ENCODE measurements at regions not wholly inside any gene's neighbourhood (a gene's known extent, or its start where the extent isn't known, plus 50 kb on each side); places are given as distances from the start of the nearest gene placed in this dataset.
"Not testable (repeated sequence)": the region's sequence is repeated elsewhere in the genome, so short reads cannot be mapped to it uniquely, and the experiment has no call there.

DNA sequence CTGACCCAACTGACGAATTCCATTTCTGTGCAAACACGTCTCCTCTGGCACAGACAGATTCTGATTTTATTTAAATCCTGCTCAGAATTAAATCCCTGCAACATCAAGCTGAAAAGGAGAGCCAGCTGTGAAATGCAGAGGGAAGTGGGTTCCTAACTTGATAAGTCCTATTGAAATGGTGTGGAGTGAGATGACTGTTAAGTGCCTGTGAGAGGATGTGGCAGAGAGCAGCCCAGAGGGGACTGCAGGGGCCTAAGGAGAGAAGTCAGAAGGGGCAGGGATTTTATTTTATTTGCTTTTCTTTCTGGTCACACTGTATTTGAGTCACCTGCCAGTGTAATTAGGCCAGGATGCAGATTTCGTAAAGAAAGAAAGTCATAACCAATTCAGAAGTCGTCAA is 277.4 kb downstream of the NKX6-1 start:
- H3K9me3 Mint-ChIP-seq, result no peaks in the 10 kb centered on the region
- H3K4me3 Mint-ChIP-seq, result no peak overlapping the region
- peaks cover 4% of the 10 kb centered on the region for H3K4me1 Mint-ChIP-seq
- no peaks in the 10 kb centered on the region for H3K36me3 Mint-ChIP-seq (ENCODE audit: low read depth)
- no peak overlapping the region for H3K27ac Mint-ChIP-seq
- H3K27me3 Mint-ChIP-seq (ENCODE audit: low read depth), result no peaks in the 10 kb centered on the region
- TF ChIP-seq, protein P1, sequence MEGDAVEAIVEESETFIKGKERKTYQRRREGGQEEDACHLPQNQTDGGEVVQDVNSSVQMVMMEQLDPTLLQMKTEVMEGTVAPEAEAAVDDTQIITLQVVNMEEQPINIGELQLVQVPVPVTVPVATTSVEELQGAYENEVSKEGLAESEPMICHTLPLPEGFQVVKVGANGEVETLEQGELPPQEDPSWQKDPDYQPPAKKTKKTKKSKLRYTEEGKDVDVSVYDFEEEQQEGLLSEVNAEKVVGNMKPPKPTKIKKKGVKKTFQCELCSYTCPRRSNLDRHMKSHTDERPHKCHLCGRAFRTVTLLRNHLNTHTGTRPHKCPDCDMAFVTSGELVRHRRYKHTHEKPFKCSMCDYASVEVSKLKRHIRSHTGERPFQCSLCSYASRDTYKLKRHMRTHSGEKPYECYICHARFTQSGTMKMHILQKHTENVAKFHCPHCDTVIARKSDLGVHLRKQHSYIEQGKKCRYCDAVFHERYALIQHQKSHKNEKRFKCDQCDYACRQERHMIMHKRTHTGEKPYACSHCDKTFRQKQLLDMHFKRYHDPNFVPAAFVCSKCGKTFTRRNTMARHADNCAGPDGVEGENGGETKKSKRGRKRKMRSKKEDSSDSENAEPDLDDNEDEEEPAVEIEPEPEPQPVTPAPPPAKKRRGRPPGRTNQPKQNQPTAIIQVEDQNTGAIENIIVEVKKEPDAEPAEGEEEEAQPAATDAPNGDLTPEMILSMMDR (IDR thresholded peaks at IDR 0.05; ENCODE audit: unreplicated experiment in 3 of 3), result no peak

DNA sequence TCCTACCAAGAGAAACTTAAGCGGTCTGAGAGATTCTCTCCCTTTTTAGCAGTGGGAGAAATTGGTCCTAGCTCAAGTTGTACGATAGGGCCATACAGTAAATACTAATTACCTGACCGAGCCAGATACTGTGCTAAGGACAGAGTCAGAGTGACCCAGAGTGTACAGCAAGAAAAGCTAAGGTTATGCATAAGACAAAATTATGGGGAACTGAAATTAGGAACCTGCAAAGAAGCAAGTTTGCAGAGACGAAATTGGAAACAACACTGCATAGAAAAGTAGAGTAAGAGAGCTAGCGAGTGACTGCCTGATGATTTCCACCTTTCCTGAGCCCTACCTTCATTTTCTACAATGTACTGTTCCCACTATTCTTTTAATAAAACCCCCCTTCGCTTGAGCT is 278.1 kb downstream of the NKX6-1 start:
- Mint-ChIP-seq H3K27ac (no peak overlapping the region), H3K27me3 (ENCODE audit: low read depth) (no peaks in the 10 kb centered on the region), H3K36me3 (ENCODE audit: low read depth) (no peaks in the 10 kb centered on the region), H3K4me1 (peaks cover 4% of the 10 kb centered on the region), H3K4me3 (no peak overlapping the region), H3K9me3 (no peaks in the 10 kb centered on the region)
- TF ChIP-seq, protein P1 (IDR thresholded peaks at IDR 0.05; ENCODE audit: unreplicated experiment in 3 of 3), result no peak

DNA sequence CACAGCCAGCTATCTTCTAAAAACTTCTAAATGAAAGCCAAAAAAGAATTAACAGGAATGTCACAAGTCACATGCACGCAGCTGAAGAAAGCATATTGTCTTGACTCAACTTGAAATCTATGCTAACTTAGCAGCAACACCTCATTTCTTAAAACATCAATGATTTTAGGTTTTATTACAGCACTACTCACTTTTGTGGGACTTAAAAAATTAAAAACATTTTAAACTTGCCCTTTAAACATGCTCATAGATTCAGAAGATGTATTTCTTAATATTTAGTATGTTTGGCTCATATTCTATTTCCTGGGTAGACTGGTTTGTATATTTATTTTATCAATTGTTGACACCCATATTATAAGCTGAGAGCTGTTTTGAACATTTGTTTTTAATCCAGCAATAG is 279.4 kb downstream of the NKX6-1 start:
- Mint-ChIP-seq H3K36me3 (ENCODE audit: low read depth) (no peaks in the 10 kb centered on the region), H3K27ac (no peak overlapping the region), H3K4me3 (no peak overlapping the region), H3K9me3 (no peaks in the 10 kb centered on the region), H3K27me3 (ENCODE audit: low read depth) (no peaks in the 10 kb centered on the region), H3K4me1 (peaks cover 4% of the 10 kb centered on the region)
- TF ChIP-seq, protein P1 (IDR thresholded peaks at IDR 0.05; ENCODE audit: unreplicated experiment in 3 of 3), result no peak

DNA sequence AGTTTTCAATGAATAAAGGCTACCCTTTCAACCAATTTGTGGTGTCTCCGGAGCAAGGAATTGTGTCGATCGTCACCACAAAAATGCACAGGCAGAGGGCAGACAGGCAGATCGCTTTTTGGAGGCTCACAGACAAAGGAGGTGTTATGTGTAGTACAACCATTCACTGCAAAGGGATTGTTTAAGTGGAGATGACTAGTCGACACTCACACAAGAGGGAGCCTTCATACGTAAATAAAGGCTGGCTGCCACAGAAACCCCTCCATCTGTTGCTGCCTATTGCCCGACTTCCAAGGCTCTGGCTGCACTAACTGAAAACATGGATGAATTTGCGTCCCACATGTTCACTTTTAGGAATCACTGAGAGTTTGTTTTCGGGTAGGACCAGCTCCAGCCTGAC is 281.1 kb downstream of the NKX6-1 start:
- Mint-ChIP-seq H3K36me3 (ENCODE audit: low read depth) (no peaks in the 10 kb centered on the region), H3K4me1 (peaks cover 4% of the 10 kb centered on the region), H3K27ac (no peak overlapping the region), H3K4me3 (no peak overlapping the region), H3K9me3 (no peaks in the 10 kb centered on the region), H3K27me3 (ENCODE audit: low read depth) (no peaks in the 10 kb centered on the region)
- TF ChIP-seq, protein P1 (IDR thresholded peaks at IDR 0.05; ENCODE audit: unreplicated experiment in 3 of 3), result no peak

DNA sequence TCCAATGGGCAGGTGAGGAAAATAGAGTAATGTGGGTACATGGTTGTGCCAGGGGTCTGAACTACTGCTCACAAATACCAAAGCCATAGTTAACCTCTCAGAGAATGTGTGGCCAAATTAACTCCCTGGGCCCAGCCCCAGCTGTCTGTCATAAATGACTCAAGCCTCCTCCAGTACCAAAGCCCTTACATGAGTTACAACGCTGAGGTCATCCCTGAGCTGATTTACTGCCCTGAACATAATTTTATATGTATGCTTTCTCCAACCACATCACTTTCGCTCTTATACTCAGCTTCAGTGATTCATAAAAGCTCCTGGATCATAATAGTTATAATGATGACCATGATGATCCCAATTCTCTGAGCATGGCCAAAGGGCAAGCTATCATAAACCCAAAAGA is 283.9 kb downstream of the NKX6-1 start:
- TF ChIP-seq, protein P1 (IDR thresholded peaks at IDR 0.05; ENCODE audit: unreplicated experiment in 3 of 3), result no peak
- Mint-ChIP-seq H3K9me3 (peaks cover 7% of the 10 kb centered on the region), H3K27ac (no peak overlapping the region), H3K4me1 (no peaks in the 10 kb centered on the region), H3K4me3 (no peak overlapping the region), H3K36me3 (ENCODE audit: low read depth) (no peaks in the 10 kb centered on the region), H3K27me3 (ENCODE audit: low read depth) (no peaks in the 10 kb centered on the region)

GRCh38 chr4:84206226-84206625 is 292.9 kb downstream of the NKX6-1 start:
- peaks cover 55% of the 10 kb centered on the region for H3K9me3 Mint-ChIP-seq
- H3K27ac Mint-ChIP-seq; H3K4me3 Mint-ChIP-seq; H3K4me1 Mint-ChIP-seq; H3K36me3 Mint-ChIP-seq (ENCODE audit: low read depth); H3K27me3 Mint-ChIP-seq (ENCODE audit: low read depth): not testable (repeated sequence)
